GM18519 (cell line): ENCODE measurements at regions not wholly inside any gene's neighbourhood (a gene's known extent, or its start where the extent isn't known, plus 50 kb on each side); places are given as distances from the start of the nearest gene placed in this dataset.
"Not testable (repeated sequence)": the region's sequence is repeated elsewhere in the genome, so short reads cannot be mapped to it uniquely, and the experiment has no call there.

Experiments
- ATAC-seq: cut with Tn5 transposase; IDR thresholded peaks from one replicate; pipeline ENCODE4 v1.9.1; 2021; ENCODE audit warnings: mild to moderate bottlenecking, moderate library complexity; ENCODE audit not compliant: unreplicated experiment, low FRiP score

GRCh38 chr7:142540371-142540770 lies 208.9 kb upstream of the PRSS1 start:
- ATAC-seq = no peak

GRCh38 chr7:142539901-142540300 lies 209.4 kb upstream of the PRSS1 start:
- ATAC-seq = no peak

- ATAC-seq = no peak
Measured at GRCh38 chr7:142537760-142538159, 211.5 kb upstream of the PRSS1 start.

- ATAC-seq = peak; percentile 89
Measured at GRCh38 chr7:142535123-142535779, 214.0 kb upstream of the PRSS1 start.

- ATAC-seq = no peak
Measured at GRCh38 chr7:142534726-142535122, 214.5 kb upstream of the PRSS1 start.

- ATAC-seq = no peak
Measured at GRCh38 chr7:142533920-142534319, 215.4 kb upstream of the PRSS1 start.

- no peak for ATAC-seq
Measured at GRCh38 chr7:142529591-142529990, 219.7 kb upstream of the PRSS1 start.

- no peak for ATAC-seq
Measured at GRCh38 chr7:142528608-142529408, 220.5 kb upstream of the PRSS1 start.

GRCh38 chr7:142523821-142524460 lies 225.3 kb upstream of the PRSS1 start:
- no peak for ATAC-seq

- no peak for ATAC-seq
Measured at GRCh38 chr7:142522735-142523134, 226.5 kb upstream of the PRSS1 start.

GRCh38 chr7:142520885-142521284 lies 228.4 kb upstream of the PRSS1 start:
- not testable (repeated sequence) for ATAC-seq

GRCh38 chr7:142520455-142520854 lies 228.8 kb upstream of the PRSS1 start:
- not testable (repeated sequence) for ATAC-seq

GRCh38 chr7:142519079-142520078 lies 229.9 kb upstream of the PRSS1 start:
- ATAC-seq = no peak

GRCh38 chr7:142516038-142516501 lies 233.2 kb upstream of the PRSS1 start:
- peak; percentile 86 for ATAC-seq

GRCh38 chr7:142514716-142515115 lies 234.6 kb upstream of the PRSS1 start:
- not testable (repeated sequence) for ATAC-seq

GRCh38 chr7:142513178-142513955 lies 235.9 kb upstream of the PRSS1 start:
- ATAC-seq = no peak

- no peak for ATAC-seq
Measured at GRCh38 chr7:142511801-142512200, 237.5 kb upstream of the PRSS1 start.

GRCh38 chr7:142511374-142511773 lies 237.9 kb upstream of the PRSS1 start:
- no peak for ATAC-seq

- ATAC-seq = not testable (repeated sequence)
Measured at GRCh38 chr7:142509235-142509634, 240.0 kb upstream of the PRSS1 start.
